ENCODE measurements at regions not wholly inside any gene's neighbourhood (a gene's known extent, or its start where the extent isn't known, plus 50 kb on each side); places are given as distances from the start of the nearest gene placed in this dataset.

- Histone ChIP-seq H3K9me3 (ENCODE audit: control insufficient read depth in 2 of 2, insufficient read depth in 1 of 2, low read depth in 1 of 2, low read length in 1 of 2) (no peaks in the 10 kb centered on the region), H3K36me3 (ENCODE audit: control insufficient read depth in 3 of 3, insufficient read depth in 2 of 3, low read depth in 1 of 3, low read length in 3 of 3) (no peaks in the 10 kb centered on the region), H3K27ac (ENCODE audit: low read depth in 1 of 3, low read length in 2 of 3) (peak overlapping the region in 1 of 3 donors; percentile 4), H3K27me3 (ENCODE audit: control insufficient read depth in 3 of 3, insufficient read depth in 3 of 3, low read length in 3 of 3) (no peaks in the 10 kb centered on the region), H3K4me1 (ENCODE audit: control insufficient read depth in 3 of 3, insufficient read depth in 2 of 3, low read depth in 1 of 3, low read length in 2 of 3) (peaks cover 0 to 3% (median 2%) of the 10 kb centered on the region in 3 donors), H3K4me3 (ENCODE audit: low read depth in 1 of 3, low read length in 3 of 3) (no peak overlapping the region)
- no peak for DNase-seq
- FAIRE-seq: no peak
- WGBS, 3 donors: 37 to 63% (median 40%) methylated on average over 4 of the region's 4 CpGs
Measured at GRCh38 chr21:39050841-39051587, 132.2 kb downstream of the PSMG1 start.

GRCh38 chr21:39048574-39048973 is 134.7 kb downstream of the PSMG1 start:
- Histone ChIP-seq H3K9me3 (ENCODE audit: control insufficient read depth in 2 of 2, insufficient read depth in 1 of 2, low read depth in 1 of 2, low read length in 1 of 2) (no peaks in the 10 kb centered on the region), H3K27me3 (ENCODE audit: control insufficient read depth in 3 of 3, insufficient read depth in 3 of 3, low read length in 3 of 3) (no peaks in the 10 kb centered on the region), H3K36me3 (ENCODE audit: control insufficient read depth in 3 of 3, insufficient read depth in 2 of 3, low read depth in 1 of 3, low read length in 3 of 3) (no peaks in the 10 kb centered on the region), H3K27ac (ENCODE audit: low read depth in 1 of 3, low read length in 2 of 3) (no peak overlapping the region), H3K4me1 (ENCODE audit: control insufficient read depth in 3 of 3, insufficient read depth in 2 of 3, low read depth in 1 of 3, low read length in 2 of 3) (peaks cover 0 to 3% (median 0%) of the 10 kb centered on the region in 3 donors), H3K4me3 (ENCODE audit: low read depth in 1 of 3, low read length in 3 of 3) (no peak overlapping the region)
- DNase-seq (no peak), FAIRE-seq (no peak)
- 92 to 97% (median 96%) methylated on average over 4 of the region's 4 CpGs for WGBS, 3 donors

GRCh38 chr21:39048064-39048463 is 135.2 kb downstream of the PSMG1 start:
- H3K27ac ChIP-seq (ENCODE audit: low read depth in 1 of 3, low read length in 2 of 3): peak overlapping the region in 1 of 3 donors; percentile 22
- FAIRE-seq: no peak
- no peaks in the 10 kb centered on the region for H3K36me3 ChIP-seq (ENCODE audit: control insufficient read depth in 3 of 3, insufficient read depth in 2 of 3, low read depth in 1 of 3, low read length in 3 of 3)
- no peaks in the 10 kb centered on the region for H3K27me3 ChIP-seq (ENCODE audit: control insufficient read depth in 3 of 3, insufficient read depth in 3 of 3, low read length in 3 of 3)
- WGBS, 3 donors: 11 to 58% (median 35%) methylated on average over 6 of the region's 6 CpGs
- H3K4me3 ChIP-seq (ENCODE audit: low read depth in 1 of 3, low read length in 3 of 3): no peak overlapping the region
- peak; percentile 70 to 91 for DNase-seq
- H3K9me3 ChIP-seq (ENCODE audit: control insufficient read depth in 2 of 2, insufficient read depth in 1 of 2, low read depth in 1 of 2, low read length in 1 of 2): no peaks in the 10 kb centered on the region
- H3K4me1 ChIP-seq (ENCODE audit: control insufficient read depth in 3 of 3, insufficient read depth in 2 of 3, low read depth in 1 of 3, low read length in 2 of 3): peaks cover 0 to 3% (median 0%) of the 10 kb centered on the region in 3 donors

- no peak overlapping the region for H3K4me3 ChIP-seq (ENCODE audit: low read depth in 1 of 3, low read length in 3 of 3)
- no peaks in the 10 kb centered on the region for H3K36me3 ChIP-seq (ENCODE audit: control insufficient read depth in 3 of 3, insufficient read depth in 2 of 3, low read depth in 1 of 3, low read length in 3 of 3)
- H3K4me1 ChIP-seq (ENCODE audit: control insufficient read depth in 3 of 3, insufficient read depth in 2 of 3, low read depth in 1 of 3, low read length in 2 of 3): peaks cover 0 to 3% (median 0%) of the 10 kb centered on the region in 3 donors
- H3K27ac ChIP-seq (ENCODE audit: low read depth in 1 of 3, low read length in 2 of 3): no peak overlapping the region
- DNase-seq: no peak
- no peaks in the 10 kb centered on the region for H3K27me3 ChIP-seq (ENCODE audit: control insufficient read depth in 3 of 3, insufficient read depth in 3 of 3, low read length in 3 of 3)
- no peak for FAIRE-seq
- H3K9me3 ChIP-seq (ENCODE audit: control insufficient read depth in 2 of 2, insufficient read depth in 1 of 2, low read depth in 1 of 2, low read length in 1 of 2): no peaks in the 10 kb centered on the region
- WGBS, 3 donors: 87 to 95% (median 90%) methylated on average over 3 of the region's 3 CpGs
Measured at GRCh38 chr21:39047046-39047445, 136.2 kb downstream of the PSMG1 start.

GRCh38 chr21:39046236-39046916 is 136.9 kb downstream of the PSMG1 start:
- H3K27me3 ChIP-seq (ENCODE audit: control insufficient read depth in 3 of 3, insufficient read depth in 3 of 3, low read length in 3 of 3): no peaks in the 10 kb centered on the region
- no peak overlapping the region for H3K4me3 ChIP-seq (ENCODE audit: low read depth in 1 of 3, low read length in 3 of 3)
- H3K4me1 ChIP-seq (ENCODE audit: control insufficient read depth in 3 of 3, insufficient read depth in 2 of 3, low read depth in 1 of 3, low read length in 2 of 3): peaks cover 0 to 3% (median 0%) of the 10 kb centered on the region in 3 donors
- FAIRE-seq (no peak), DNase-seq (no peak)
- 91 to 95% (median 93%) methylated on average over 9 of the region's 9 CpGs for WGBS, 3 donors
- H3K36me3 ChIP-seq (ENCODE audit: control insufficient read depth in 3 of 3, insufficient read depth in 2 of 3, low read depth in 1 of 3, low read length in 3 of 3): no peaks in the 10 kb centered on the region
- H3K9me3 ChIP-seq (ENCODE audit: control insufficient read depth in 2 of 2, insufficient read depth in 1 of 2, low read depth in 1 of 2, low read length in 1 of 2): no peaks in the 10 kb centered on the region
- H3K27ac ChIP-seq (ENCODE audit: low read depth in 1 of 3, low read length in 2 of 3): no peak overlapping the region

- 80 to 88% (median 84%) methylated on average over 4 of the region's 4 CpGs for WGBS, 3 donors
- H3K27me3 ChIP-seq (ENCODE audit: control insufficient read depth in 3 of 3, insufficient read depth in 3 of 3, low read length in 3 of 3): no peaks in the 10 kb centered on the region
- FAIRE-seq: no peak
- H3K36me3 ChIP-seq (ENCODE audit: control insufficient read depth in 3 of 3, insufficient read depth in 2 of 3, low read depth in 1 of 3, low read length in 3 of 3): no peaks in the 10 kb centered on the region
- H3K4me1 ChIP-seq (ENCODE audit: control insufficient read depth in 3 of 3, insufficient read depth in 2 of 3, low read depth in 1 of 3, low read length in 2 of 3): no peaks in the 10 kb centered on the region
- no peak for DNase-seq
- H3K27ac ChIP-seq (ENCODE audit: low read depth in 1 of 3, low read length in 2 of 3): no peak overlapping the region
- no peak overlapping the region for H3K4me3 ChIP-seq (ENCODE audit: low read depth in 1 of 3, low read length in 3 of 3)
- no peaks in the 10 kb centered on the region for H3K9me3 ChIP-seq (ENCODE audit: control insufficient read depth in 2 of 2, insufficient read depth in 1 of 2, low read depth in 1 of 2, low read length in 1 of 2)
Measured at GRCh38 chr21:39041816-39042215, 141.4 kb downstream of the PSMG1 start.

- 68 to 78% (median 74%) methylated on average over 5 of the region's 5 CpGs for WGBS, 3 donors
- no peaks in the 10 kb centered on the region for H3K9me3 ChIP-seq (ENCODE audit: control insufficient read depth in 2 of 2, insufficient read depth in 1 of 2, low read depth in 1 of 2, low read length in 1 of 2)
- no peaks in the 10 kb centered on the region for H3K36me3 ChIP-seq (ENCODE audit: control insufficient read depth in 3 of 3, insufficient read depth in 2 of 3, low read depth in 1 of 3, low read length in 3 of 3)
- DNase-seq: no peak
- H3K27me3 ChIP-seq (ENCODE audit: control insufficient read depth in 3 of 3, insufficient read depth in 3 of 3, low read length in 3 of 3): no peaks in the 10 kb centered on the region
- H3K4me3 ChIP-seq (ENCODE audit: low read depth in 1 of 3, low read length in 3 of 3): no peak overlapping the region
- peak overlapping the region in 1 of 3 donors; percentile 74 for H3K27ac ChIP-seq (ENCODE audit: low read depth in 1 of 3, low read length in 2 of 3)
- H3K4me1 ChIP-seq (ENCODE audit: control insufficient read depth in 3 of 3, insufficient read depth in 2 of 3, low read depth in 1 of 3, low read length in 2 of 3): no peaks in the 10 kb centered on the region
- no peak for FAIRE-seq
Measured at GRCh38 chr21:39040494-39041110, 142.6 kb downstream of the PSMG1 start.

GRCh38 chr21:39037807-39038405 is 145.3 kb downstream of the PSMG1 start:
- DNase-seq (no peak), FAIRE-seq (no peak)
- Histone ChIP-seq H3K27me3 (ENCODE audit: control insufficient read depth in 3 of 3, insufficient read depth in 3 of 3, low read length in 3 of 3) (no peaks in the 10 kb centered on the region), H3K27ac (ENCODE audit: low read depth in 1 of 3, low read length in 2 of 3) (no peak overlapping the region), H3K36me3 (ENCODE audit: control insufficient read depth in 3 of 3, insufficient read depth in 2 of 3, low read depth in 1 of 3, low read length in 3 of 3) (no peaks in the 10 kb centered on the region), H3K4me3 (ENCODE audit: low read depth in 1 of 3, low read length in 3 of 3) (no peak overlapping the region), H3K9me3 (ENCODE audit: control insufficient read depth in 2 of 2, insufficient read depth in 1 of 2, low read depth in 1 of 2, low read length in 1 of 2) (no peaks in the 10 kb centered on the region), H3K4me1 (ENCODE audit: control insufficient read depth in 3 of 3, insufficient read depth in 2 of 3, low read depth in 1 of 3, low read length in 2 of 3) (peaks cover 0 to 15% (median 0%) of the 10 kb centered on the region in 3 donors)
- WGBS, 3 donors: 83 to 91% (median 90%) methylated on average over 11 of the region's 11 CpGs

All from small intestine (tissue), 7 donors.